Astrocyte (in vitro differentiated cells and primary cell): ENCODE measurements at regions not wholly inside any gene's neighbourhood (a gene's known extent, or its start where the extent isn't known, plus 50 kb on each side); places are given as distances from the start of the nearest gene placed in this dataset.
A peak's percentile ranks its signal among the peaks of the same experiment; 100 is the strongest.

Experiments
- DNase-seq: peaks from one replicate; pipeline ENCODE4 v3.0.0-alpha.2; 2010; ENCODE audit warnings: low read depth
- FAIRE-seq: peaks from 2 replicates; lab custom pipeline; 2011; peaks lifted over from hg19 to GRCh38; lab: Jason Lieb, UNC
- H2AFZ ChIP-seq: 2 replicates; pipeline ENCODE4 v1.6.0; 2012; ENCODE audit warnings: low read depth, low read length, inconsistent platforms
- H3K27ac ChIP-seq: 2 replicates; pipeline ENCODE4 v1.5.1; 2011; ENCODE audit warnings: low read depth, low read length, inconsistent platforms
- H3K27me3 ChIP-seq: 2 replicates; pipeline ENCODE4 v1.6.0; 2011; ENCODE audit warnings: low read length, inconsistent platforms; ENCODE audit not compliant: insufficient read depth
- H3K36me3 ChIP-seq: 2 replicates; pipeline ENCODE4 v1.5.1; 2011; ENCODE audit warnings: low read length, inconsistent platforms; ENCODE audit not compliant: insufficient read depth
- H3K4me1 ChIP-seq: 2 replicates; pipeline ENCODE4 v1.5.1; 2011; ENCODE audit warnings: low read length, inconsistent platforms; ENCODE audit not compliant: insufficient read depth
- H3K4me2 ChIP-seq: 2 replicates; pipeline ENCODE4 v1.6.0; 2012; ENCODE audit warnings: low read length, inconsistent platforms
- H3K4me3 ChIP-seq: 2 replicates; pipeline ENCODE4 v1.5.1; 2011; ENCODE audit warnings: low read depth, mild to moderate bottlenecking, low read length, inconsistent platforms; ENCODE audit not compliant: insufficient read depth
- H3K79me2 ChIP-seq: 2 replicates; pipeline ENCODE4 v1.6.0; 2012; ENCODE audit warnings: mild to moderate bottlenecking, low read length, inconsistent platforms; ENCODE audit not compliant: insufficient read depth
- H3K9ac ChIP-seq: 2 replicates; pipeline ENCODE4 v1.6.0; 2012; ENCODE audit warnings: mild to moderate bottlenecking, low read length, inconsistent platforms
- H3K9me3 ChIP-seq: 2 replicates; pipeline ENCODE4 v1.5.1; 2012; ENCODE audit warnings: low read depth, mild to moderate bottlenecking, low read length, inconsistent platforms; ENCODE audit not compliant: insufficient read depth
- H4K20me1 ChIP-seq: 2 replicates; pipeline ENCODE4 v1.6.0; 2012; ENCODE audit warnings: low read length, inconsistent platforms; ENCODE audit not compliant: insufficient read depth
- H3K27ac Mint-ChIP-seq: one replicate; pipeline ENCODE4 v1.8.0; 2021; ENCODE audit warnings: mild to moderate bottlenecking, mixed read lengths; ENCODE audit not compliant: unreplicated experiment
- H3K27me3 Mint-ChIP-seq: one replicate; pipeline ENCODE4 v1.8.0; 2021; ENCODE audit warnings: low read depth, mixed read lengths; ENCODE audit not compliant: unreplicated experiment
- H3K36me3 Mint-ChIP-seq: one replicate; pipeline ENCODE4 v1.8.0; 2021; ENCODE audit warnings: low read depth, mixed read lengths; ENCODE audit not compliant: unreplicated experiment
- H3K4me1 Mint-ChIP-seq: one replicate; pipeline ENCODE4 v1.8.0; 2021; ENCODE audit warnings: low read depth, mixed read lengths; ENCODE audit not compliant: unreplicated experiment
- H3K4me3 Mint-ChIP-seq: one replicate; pipeline ENCODE4 v1.8.0; 2021; ENCODE audit warnings: mild to moderate bottlenecking, moderate library complexity, mixed read lengths; ENCODE audit not compliant: unreplicated experiment
- H3K9me3 Mint-ChIP-seq: one replicate; pipeline ENCODE4 v1.8.0; 2021; ENCODE audit warnings: mild to moderate bottlenecking, mixed read lengths; ENCODE audit not compliant: unreplicated experiment
- CTCF ChIP-seq: IDR thresholded peaks from 2 replicates; pipeline ENCODE4 v1.5.1; 2011; ENCODE audit warnings: low read depth, mild to moderate bottlenecking, inconsistent platforms, low read length, moderate library complexity; ENCODE audit not compliant: insufficient read depth
- EZH2 ChIP-seq: IDR thresholded peaks from 2 replicates; pipeline ENCODE4 v1.6.1; 2012; ENCODE audit warnings: mild to moderate bottlenecking, low read length, inconsistent platforms; ENCODE audit not compliant: insufficient read depth

DNA sequence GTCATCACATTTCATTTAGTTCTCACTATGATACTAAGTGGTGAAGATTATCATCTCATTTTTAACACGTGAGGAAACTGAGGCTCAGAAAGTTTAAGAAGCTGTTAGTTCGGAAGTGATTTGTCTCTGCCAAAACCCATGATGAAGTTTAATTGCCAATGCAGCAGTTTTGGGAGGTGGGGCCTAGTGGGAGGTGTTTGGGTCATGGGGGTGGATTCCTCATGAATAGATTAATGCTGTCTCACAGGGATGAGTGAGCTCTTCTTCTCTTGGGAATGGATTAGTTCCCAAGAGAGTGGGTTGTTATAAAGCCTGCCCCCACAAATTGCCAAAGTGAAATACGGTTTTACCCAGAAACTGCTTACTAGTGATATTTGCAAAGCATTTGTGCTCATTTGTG is 91.5 kb upstream of the IGF1 start:
- no peak overlapping the region for H3K27ac ChIP-seq
- H3K27me3 ChIP-seq: no peaks in the 10 kb centered on the region
- FAIRE-seq (no peak), DNase-seq (no peak)
- H3K9ac ChIP-seq: no peak overlapping the region
- H3K4me1 Mint-ChIP-seq: peaks cover 46% of the 10 kb centered on the region
- no peak overlapping the region for H3K4me3 Mint-ChIP-seq
- no peaks in the 10 kb centered on the region for H3K36me3 Mint-ChIP-seq
- TF ChIP-seq EZH2: no peak
- no peak for TF ChIP-seq CTCF
- no peaks in the 10 kb centered on the region for H3K79me2 ChIP-seq
- H4K20me1 ChIP-seq: no peaks in the 10 kb centered on the region
- H3K4me2 ChIP-seq: no peak overlapping the region
- H3K4me1 ChIP-seq: peaks cover 9% of the 10 kb centered on the region
- no peaks in the 10 kb centered on the region for H3K9me3 ChIP-seq
- H3K9me3 Mint-ChIP-seq: no peaks in the 10 kb centered on the region
- H3K4me3 ChIP-seq: no peak overlapping the region
- no peaks in the 10 kb centered on the region for H3K36me3 ChIP-seq
- H3K27ac Mint-ChIP-seq: no peak overlapping the region
- no peak overlapping the region for H2AFZ ChIP-seq
- H3K27me3 Mint-ChIP-seq: no peaks in the 10 kb centered on the region

GRCh38 chr12:102570256-102570655 is 89.9 kb upstream of the IGF1 start:
- no peak overlapping the region for H3K9ac ChIP-seq
- H3K4me2 ChIP-seq: no peak overlapping the region
- Mint-ChIP-seq H3K9me3 (no peaks in the 10 kb centered on the region), H3K27me3 (no peaks in the 10 kb centered on the region), H3K36me3 (no peaks in the 10 kb centered on the region), H3K4me1 (peaks cover 45% of the 10 kb centered on the region), H3K4me3 (no peak overlapping the region), H3K27ac (no peak overlapping the region)
- H2AFZ ChIP-seq: no peak overlapping the region
- DNase-seq: no peak
- no peak for FAIRE-seq
- no peak overlapping the region for H3K27ac ChIP-seq
- H3K79me2 ChIP-seq: no peaks in the 10 kb centered on the region
- no peak overlapping the region for H3K4me3 ChIP-seq
- H3K36me3 ChIP-seq: no peaks in the 10 kb centered on the region
- TF ChIP-seq EZH2: no peak
- no peak for TF ChIP-seq CTCF
- no peaks in the 10 kb centered on the region for H4K20me1 ChIP-seq
- peaks cover 15% of the 10 kb centered on the region for H3K4me1 ChIP-seq
- H3K9me3 ChIP-seq: no peaks in the 10 kb centered on the region
- no peaks in the 10 kb centered on the region for H3K27me3 ChIP-seq

- TF ChIP-seq EZH2 (no peak), CTCF (no peak)
- H4K20me1 ChIP-seq: no peaks in the 10 kb centered on the region
- Mint-ChIP-seq H3K4me3 (no peak overlapping the region), H3K27me3 (no peaks in the 10 kb centered on the region), H3K36me3 (no peaks in the 10 kb centered on the region), H3K9me3 (peaks cover 3% of the 10 kb centered on the region), H3K4me1 (peaks cover 45% of the 10 kb centered on the region), H3K27ac (peak overlapping the region; percentile 43)
- no peak overlapping the region for H3K4me3 ChIP-seq
- no peak overlapping the region for H3K27ac ChIP-seq
- H3K9me3 ChIP-seq: no peaks in the 10 kb centered on the region
- no peaks in the 10 kb centered on the region for H3K27me3 ChIP-seq
- FAIRE-seq: no peak
- no peaks in the 10 kb centered on the region for H3K36me3 ChIP-seq
- no peaks in the 10 kb centered on the region for H3K79me2 ChIP-seq
- H2AFZ ChIP-seq: no peak overlapping the region
- peaks cover 15% of the 10 kb centered on the region for H3K4me1 ChIP-seq
- DNase-seq: no peak
- H3K4me2 ChIP-seq: no peak overlapping the region
- H3K9ac ChIP-seq: no peak overlapping the region
Observed at GRCh38 chr12:102569803-102570202, 89.4 kb upstream of the IGF1 start.
